ENCODE measurements at regions not wholly inside any gene's neighbourhood (a gene's known extent, or its start where the extent isn't known, plus 50 kb on each side); places are given as distances from the start of the nearest gene placed in this dataset.
A peak's percentile ranks its signal among the peaks of the same experiment; 100 is the strongest.

DNA sequence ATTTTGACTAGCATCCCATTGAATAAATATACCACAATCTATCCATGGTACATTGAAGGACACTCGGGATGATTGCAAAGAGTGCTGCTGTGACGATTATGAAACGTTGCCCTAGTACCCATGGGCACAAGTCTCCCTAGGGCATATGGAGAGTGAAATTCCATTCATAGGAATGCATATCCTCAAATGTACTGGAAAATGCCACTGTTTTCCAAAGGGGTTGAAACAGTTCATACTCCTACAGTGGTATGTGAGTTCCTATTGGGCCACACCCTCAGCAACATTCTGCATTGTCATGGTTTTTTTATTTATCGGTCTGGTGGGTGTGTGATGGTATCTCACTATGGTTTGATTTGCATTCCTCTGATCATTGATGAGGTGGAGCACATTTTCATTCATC, 130.6 kb downstream of the TWIST2 start:
- no peak for TF ChIP-seq ZNF337 (CRISPR knock-in tag; IDR thresholded peaks at IDR 0.05; ENCODE audit: borderline replicate concordance, low read depth)
- TF ChIP-seq, protein P1, sequence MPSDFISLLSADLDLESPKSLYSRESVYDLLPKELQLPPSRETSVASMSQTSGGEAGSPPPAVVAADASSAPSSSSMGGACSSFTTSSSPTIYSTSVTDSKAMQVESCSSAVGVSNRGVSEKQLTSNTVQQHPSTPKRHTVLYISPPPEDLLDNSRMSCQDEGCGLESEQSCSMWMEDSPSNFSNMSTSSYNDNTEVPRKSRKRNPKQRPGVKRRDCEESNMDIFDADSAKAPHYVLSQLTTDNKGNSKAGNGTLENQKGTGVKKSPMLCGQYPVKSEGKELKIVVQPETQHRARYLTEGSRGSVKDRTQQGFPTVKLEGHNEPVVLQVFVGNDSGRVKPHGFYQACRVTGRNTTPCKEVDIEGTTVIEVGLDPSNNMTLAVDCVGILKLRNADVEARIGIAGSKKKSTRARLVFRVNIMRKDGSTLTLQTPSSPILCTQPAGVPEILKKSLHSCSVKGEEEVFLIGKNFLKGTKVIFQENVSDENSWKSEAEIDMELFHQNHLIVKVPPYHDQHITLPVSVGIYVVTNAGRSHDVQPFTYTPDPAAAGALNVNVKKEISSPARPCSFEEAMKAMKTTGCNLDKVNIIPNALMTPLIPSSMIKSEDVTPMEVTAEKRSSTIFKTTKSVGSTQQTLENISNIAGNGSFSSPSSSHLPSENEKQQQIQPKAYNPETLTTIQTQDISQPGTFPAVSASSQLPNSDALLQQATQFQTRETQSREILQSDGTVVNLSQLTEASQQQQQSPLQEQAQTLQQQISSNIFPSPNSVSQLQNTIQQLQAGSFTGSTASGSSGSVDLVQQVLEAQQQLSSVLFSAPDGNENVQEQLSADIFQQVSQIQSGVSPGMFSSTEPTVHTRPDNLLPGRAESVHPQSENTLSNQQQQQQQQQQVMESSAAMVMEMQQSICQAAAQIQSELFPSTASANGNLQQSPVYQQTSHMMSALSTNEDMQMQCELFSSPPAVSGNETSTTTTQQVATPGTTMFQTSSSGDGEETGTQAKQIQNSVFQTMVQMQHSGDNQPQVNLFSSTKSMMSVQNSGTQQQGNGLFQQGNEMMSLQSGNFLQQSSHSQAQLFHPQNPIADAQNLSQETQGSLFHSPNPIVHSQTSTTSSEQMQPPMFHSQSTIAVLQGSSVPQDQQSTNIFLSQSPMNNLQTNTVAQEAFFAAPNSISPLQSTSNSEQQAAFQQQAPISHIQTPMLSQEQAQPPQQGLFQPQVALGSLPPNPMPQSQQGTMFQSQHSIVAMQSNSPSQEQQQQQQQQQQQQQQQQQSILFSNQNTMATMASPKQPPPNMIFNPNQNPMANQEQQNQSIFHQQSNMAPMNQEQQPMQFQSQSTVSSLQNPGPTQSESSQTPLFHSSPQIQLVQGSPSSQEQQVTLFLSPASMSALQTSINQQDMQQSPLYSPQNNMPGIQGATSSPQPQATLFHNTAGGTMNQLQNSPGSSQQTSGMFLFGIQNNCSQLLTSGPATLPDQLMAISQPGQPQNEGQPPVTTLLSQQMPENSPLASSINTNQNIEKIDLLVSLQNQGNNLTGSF (CRISPR knock-in tag; IDR thresholded peaks at IDR 0.05): no peak
- TF ChIP-seq, protein P2, sequence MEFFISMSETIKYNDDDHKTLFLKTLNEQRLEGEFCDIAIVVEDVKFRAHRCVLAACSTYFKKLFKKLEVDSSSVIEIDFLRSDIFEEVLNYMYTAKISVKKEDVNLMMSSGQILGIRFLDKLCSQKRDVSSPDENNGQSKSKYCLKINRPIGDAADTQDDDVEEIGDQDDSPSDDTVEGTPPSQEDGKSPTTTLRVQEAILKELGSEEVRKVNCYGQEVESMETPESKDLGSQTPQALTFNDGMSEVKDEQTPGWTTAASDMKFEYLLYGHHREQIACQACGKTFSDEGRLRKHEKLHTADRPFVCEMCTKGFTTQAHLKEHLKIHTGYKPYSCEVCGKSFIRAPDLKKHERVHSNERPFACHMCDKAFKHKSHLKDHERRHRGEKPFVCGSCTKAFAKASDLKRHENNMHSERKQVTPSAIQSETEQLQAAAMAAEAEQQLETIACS (CRISPR knock-in tag; IDR thresholded peaks at IDR 0.05): no peak
- TF ChIP-seq NCOR1 (IDR thresholded peaks at IDR 0.05; ENCODE audit: borderline replicate concordance, low read length): no peak
- no peak for TF ChIP-seq ZNF83 (CRISPR knock-in tag; IDR thresholded peaks at IDR 0.05; ENCODE audit: borderline replicate concordance)
- TF ChIP-seq NCOA1 (CRISPR knock-in tag; IDR thresholded peaks at IDR 0.05): no peak
- TF ChIP-seq ZNF225 (CRISPR knock-in tag; IDR thresholded peaks at IDR 0.05): no peak
- peak in 1 of 2 experiments; percentile 27; a peak in 1 of 4 replicates for TF ChIP-seq MAFK (conservative IDR thresholded peaks at IDR 0.05 in 1 of 2, IDR thresholded peaks at IDR 0.05 in 1 of 2; ENCODE audit: low read length in 2 of 2)
- TF ChIP-seq NFE2L2 (IDR thresholded peaks at IDR 0.05; ENCODE audit: low read length): peak; percentile 50
- TF ChIP-seq SIN3A (IDR thresholded peaks at IDR 0.05; ENCODE audit: borderline replicate concordance, low read depth, low read length): no peak
- TF ChIP-seq, protein P3, sequence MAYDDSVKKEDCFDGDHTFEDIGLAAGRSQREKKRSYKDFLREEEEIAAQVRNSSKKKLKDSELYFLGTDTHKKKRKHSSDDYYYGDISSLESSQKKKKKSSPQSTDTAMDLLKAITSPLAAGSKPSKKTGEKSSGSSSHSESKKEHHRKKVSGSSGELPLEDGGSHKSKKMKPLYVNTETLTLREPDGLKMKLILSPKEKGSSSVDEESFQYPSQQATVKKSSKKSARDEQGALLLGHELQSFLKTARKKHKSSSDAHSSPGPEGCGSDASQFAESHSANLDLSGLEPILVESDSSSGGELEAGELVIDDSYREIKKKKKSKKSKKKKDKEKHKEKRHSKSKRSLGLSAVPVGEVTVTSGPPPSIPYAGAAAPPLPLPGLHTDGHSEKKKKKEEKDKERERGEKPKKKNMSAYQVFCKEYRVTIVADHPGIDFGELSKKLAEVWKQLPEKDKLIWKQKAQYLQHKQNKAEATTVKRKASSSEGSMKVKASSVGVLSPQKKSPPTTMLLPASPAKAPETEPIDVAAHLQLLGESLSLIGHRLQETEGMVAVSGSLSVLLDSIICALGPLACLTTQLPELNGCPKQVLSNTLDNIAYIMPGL (CRISPR knock-in tag; IDR thresholded peaks at IDR 0.05; ENCODE audit: borderline replicate concordance in 1 of 2, low read depth in 1 of 2): no peak
- TF ChIP-seq, protein P4, sequence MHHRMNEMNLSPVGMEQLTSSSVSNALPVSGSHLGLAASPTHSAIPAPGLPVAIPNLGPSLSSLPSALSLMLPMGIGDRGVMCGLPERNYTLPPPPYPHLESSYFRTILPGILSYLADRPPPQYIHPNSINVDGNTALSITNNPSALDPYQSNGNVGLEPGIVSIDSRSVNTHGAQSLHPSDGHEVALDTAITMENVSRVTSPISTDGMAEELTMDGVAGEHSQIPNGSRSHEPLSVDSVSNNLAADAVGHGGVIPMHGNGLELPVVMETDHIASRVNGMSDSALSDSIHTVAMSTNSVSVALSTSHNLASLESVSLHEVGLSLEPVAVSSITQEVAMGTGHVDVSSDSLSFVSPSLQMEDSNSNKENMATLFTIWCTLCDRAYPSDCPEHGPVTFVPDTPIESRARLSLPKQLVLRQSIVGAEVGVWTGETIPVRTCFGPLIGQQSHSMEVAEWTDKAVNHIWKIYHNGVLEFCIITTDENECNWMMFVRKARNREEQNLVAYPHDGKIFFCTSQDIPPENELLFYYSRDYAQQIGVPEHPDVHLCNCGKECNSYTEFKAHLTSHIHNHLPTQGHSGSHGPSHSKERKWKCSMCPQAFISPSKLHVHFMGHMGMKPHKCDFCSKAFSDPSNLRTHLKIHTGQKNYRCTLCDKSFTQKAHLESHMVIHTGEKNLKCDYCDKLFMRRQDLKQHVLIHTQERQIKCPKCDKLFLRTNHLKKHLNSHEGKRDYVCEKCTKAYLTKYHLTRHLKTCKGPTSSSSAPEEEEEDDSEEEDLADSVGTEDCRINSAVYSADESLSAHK (CRISPR knock-in tag; IDR thresholded peaks at IDR 0.05; ENCODE audit: borderline replicate concordance): no peak
- in situ Hi-C loops (cut with HindIII; ENCODE audit: extremely low pct_ligation_motif_present, low pct_unique_long_range_greater_than_20kb): no loop called here

More for the DNA sequence above, 130.6 kb downstream of the TWIST2 start:
- no peaks in the 10 kb centered on the region for H3K79me2 ChIP-seq (ENCODE audit: insufficient read depth, low read length)
- H3K4me1 ChIP-seq (ENCODE audit: insufficient read depth, low read length): no peaks in the 10 kb centered on the region
- H3K9me3 ChIP-seq (ENCODE audit: low read length): no peaks in the 10 kb centered on the region
- 0 out of 5 replicates have a peak, but pooled peaks cover 2 to 5% of the 10 kb centered on the region in 2 experiments for H3K27me3 ChIP-seq (ENCODE audit: control insufficient read depth in 1 of 2, insufficient read depth in 2 of 2, low read length in 2 of 2)
- H3K27ac ChIP-seq (ENCODE audit: extremely low read length, insufficient read depth, low read length): no peak overlapping the region
- ChIA-PET CTCF (ENCODE audit: low intra/inter-chr PET ratio, low total read pairs) (no interaction called here), POLR2A (no interaction called here)
- H3K4me2 ChIP-seq (ENCODE audit: low read depth, low read length): no peak overlapping the region
- ATAC-seq (no peak), FAIRE-seq (no peak), DNase-seq (ENCODE audit: low spot score) (no peak)
- BruUV-seq (replicated peaks): no TSS peak
- H3K9ac ChIP-seq (ENCODE audit: insufficient read depth, low read depth, low read length): no peak overlapping the region
- no peaks in the 10 kb centered on the region for H4K20me1 ChIP-seq (ENCODE audit: insufficient read depth, low read length)
- intact Hi-C loops (cut with micrococcal nuclease; ENCODE audit: unreplicated experiment): no loop called here
- WGBS (ENCODE audit: low lambda C conversion rate): 1% methylated on average over 4 of the region's 4 CpGs
- H3K36me3 ChIP-seq (replicated peaks in 1 of 2; ENCODE audit: control insufficient read depth in 1 of 2, insufficient read depth in 2 of 2, low read length in 2 of 2): no peaks in the 10 kb centered on the region
- no peak overlapping the region for H3K4me3 ChIP-seq (replicated peaks in 1 of 3; ENCODE audit: insufficient read depth in 1 of 3, low read depth in 2 of 3, low read length in 3 of 3)
- H2AFZ ChIP-seq (ENCODE audit: low read length): no peak overlapping the region
